ENCODE measurements at regions not wholly inside any gene's neighbourhood (a gene's known extent, or its start where the extent isn't known, plus 50 kb on each side); places are given as distances from the start of the nearest gene placed in this dataset.

DNA sequence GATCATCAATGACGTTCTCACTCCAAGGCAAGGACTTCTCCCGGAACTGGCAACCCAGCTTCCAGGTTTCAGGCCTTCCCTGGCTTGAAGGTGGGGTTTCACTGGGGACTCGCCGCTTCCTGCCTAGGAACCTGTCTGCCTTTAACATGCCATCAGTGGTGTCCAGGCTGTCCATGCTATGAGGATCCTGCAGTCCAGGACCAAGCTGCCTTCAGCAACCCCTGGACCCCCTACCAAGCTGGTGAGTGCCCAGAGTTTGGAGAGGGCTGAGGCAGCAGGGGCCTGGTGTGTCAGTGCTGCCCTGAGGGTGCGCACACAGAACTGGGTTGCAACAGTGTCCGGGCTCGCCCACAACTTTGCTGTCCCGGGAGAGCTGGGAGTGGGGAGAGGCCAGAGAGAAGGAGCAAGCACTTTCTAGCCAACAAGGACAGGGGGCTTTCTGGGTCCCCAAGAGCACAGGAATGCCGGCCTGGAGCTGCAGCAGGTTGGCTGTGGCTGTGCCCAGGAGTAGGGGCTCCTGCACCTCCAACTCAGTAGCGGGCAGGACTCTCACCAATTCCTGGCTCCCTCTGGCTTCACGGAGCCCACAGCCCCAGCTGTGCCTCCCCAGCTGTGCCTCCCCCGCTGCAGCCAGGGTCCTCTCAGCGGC, 1563.2 kb upstream of the MIR17HG start:
- no peak for DNase-seq
- Histone ChIP-seq H3K4me3 (no peak overlapping the region), H3K27ac (no peak overlapping the region), H3K27me3 (no peaks in the 10 kb centered on the region), H3K9me3 (replicated peaks) (no peaks in the 10 kb centered on the region), H3K36me3 (no peaks in the 10 kb centered on the region), H3K4me1 (no peaks in the 10 kb centered on the region)

DNA sequence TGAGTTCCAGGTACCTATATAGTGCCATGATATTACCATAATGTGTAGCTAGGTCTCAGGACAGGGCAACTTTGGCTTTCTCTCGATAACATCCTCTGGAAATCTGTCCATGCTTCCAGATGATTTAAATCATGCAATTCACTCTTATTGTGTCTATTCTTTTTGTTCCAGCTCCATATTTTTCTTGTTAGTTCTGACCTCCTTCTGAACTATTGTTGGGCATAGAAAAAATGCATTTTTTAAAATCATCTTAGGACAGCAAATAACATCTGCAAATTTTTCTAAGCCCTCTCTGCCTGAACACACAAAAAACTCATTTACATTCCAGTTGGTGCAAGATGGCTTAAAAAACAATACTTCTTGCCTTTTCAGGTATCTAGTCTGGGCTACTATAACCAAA, 1561.0 kb upstream of the MIR17HG start:
- H3K4me3 ChIP-seq: no peak overlapping the region
- no peaks in the 10 kb centered on the region for H3K27me3 ChIP-seq
- H3K9me3 ChIP-seq (replicated peaks): no peaks in the 10 kb centered on the region
- no peaks in the 10 kb centered on the region for H3K36me3 ChIP-seq
- no peak overlapping the region for H3K27ac ChIP-seq
- no peaks in the 10 kb centered on the region for H3K4me1 ChIP-seq
- no peak for DNase-seq

DNA sequence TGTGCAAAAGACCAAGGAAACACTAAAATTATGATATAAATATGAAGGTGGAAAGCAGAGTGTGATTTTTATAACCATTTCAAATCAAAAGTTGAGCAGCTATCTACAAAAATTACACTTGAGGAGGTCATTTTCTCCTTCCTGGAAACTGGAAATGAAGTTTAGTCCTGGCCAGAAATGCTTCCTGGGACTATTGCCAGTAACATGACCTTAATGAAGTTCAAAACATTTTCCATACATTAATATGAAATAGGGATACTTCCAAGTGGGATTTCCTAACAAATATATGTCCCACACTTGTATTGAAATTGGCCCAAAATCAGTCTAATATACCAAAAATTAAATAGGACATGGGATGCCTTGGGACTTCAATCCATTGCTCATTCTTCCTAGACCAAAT, 1556.8 kb upstream of the MIR17HG start:
- H3K9me3 ChIP-seq (replicated peaks): no peaks in the 10 kb centered on the region
- DNase-seq: no peak
- no peaks in the 10 kb centered on the region for H3K27me3 ChIP-seq
- no peaks in the 10 kb centered on the region for H3K36me3 ChIP-seq
- H3K27ac ChIP-seq: no peak overlapping the region
- H3K4me3 ChIP-seq: no peak overlapping the region
- no peaks in the 10 kb centered on the region for H3K4me1 ChIP-seq

DNA sequence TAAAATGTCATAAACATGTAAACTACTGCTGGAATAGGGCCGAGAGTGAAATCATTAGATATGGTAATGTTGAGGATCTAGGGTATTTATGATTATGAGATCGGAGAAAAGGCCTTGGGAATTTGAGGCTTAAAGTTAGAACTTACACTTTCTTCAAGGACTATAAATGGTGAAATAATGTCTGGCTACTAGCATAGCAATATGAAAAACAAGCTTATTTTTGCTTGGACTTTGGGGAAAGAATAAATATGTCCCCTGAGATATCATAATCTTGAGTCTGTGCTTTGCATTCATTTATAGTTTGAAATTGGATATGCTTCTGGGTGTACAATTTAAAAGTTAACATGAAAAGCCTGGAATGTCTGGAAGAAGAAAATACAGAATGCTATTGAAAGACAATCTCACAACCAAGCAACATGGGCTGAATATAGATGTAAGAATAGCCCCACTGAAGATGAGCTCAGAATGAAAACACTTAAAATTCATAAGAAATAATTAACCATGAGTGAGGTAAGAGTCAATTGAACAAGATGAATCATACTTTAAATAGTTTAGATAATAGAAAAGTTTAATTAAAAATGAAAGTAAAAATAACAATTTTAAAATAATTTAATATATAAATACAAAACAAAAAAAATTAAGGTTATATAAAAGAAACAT, 1555.4 kb upstream of the MIR17HG start:
- Histone ChIP-seq H3K36me3 (no peaks in the 10 kb centered on the region), H3K27me3 (no peaks in the 10 kb centered on the region), H3K9me3 (replicated peaks) (no peaks in the 10 kb centered on the region), H3K27ac (no peak overlapping the region), H3K4me1 (no peaks in the 10 kb centered on the region; the same call in 1 of the 2 replicates), H3K4me3 (no peak overlapping the region)
- no peak for DNase-seq

DNA sequence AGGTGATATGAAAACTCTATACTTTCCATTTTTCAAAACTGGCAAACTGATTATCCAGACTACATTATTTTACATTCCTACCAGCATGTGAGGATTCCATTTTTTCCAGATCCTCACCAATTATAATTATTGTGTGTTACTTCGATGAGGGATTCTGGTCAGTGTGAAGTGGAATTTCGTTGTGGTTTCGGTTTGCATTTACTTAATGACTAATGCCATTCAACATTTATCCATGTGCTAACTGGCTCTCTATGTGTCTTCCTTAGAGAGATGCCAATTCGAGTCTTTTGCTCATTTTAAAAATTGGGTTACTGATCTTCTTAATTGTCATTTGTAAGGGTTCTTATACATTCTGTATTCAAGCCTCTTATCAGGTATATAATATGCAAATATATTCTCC, 1551.3 kb upstream of the MIR17HG start:
- DNase-seq: no peak
- no peaks in the 10 kb centered on the region; the same call in 1 of the 2 replicates for H3K4me1 ChIP-seq
- H3K27me3 ChIP-seq: no peaks in the 10 kb centered on the region
- H3K27ac ChIP-seq: no peak overlapping the region
- H3K36me3 ChIP-seq: no peaks in the 10 kb centered on the region
- H3K9me3 ChIP-seq (replicated peaks): no peaks in the 10 kb centered on the region
- H3K4me3 ChIP-seq: no peak overlapping the region

DNA sequence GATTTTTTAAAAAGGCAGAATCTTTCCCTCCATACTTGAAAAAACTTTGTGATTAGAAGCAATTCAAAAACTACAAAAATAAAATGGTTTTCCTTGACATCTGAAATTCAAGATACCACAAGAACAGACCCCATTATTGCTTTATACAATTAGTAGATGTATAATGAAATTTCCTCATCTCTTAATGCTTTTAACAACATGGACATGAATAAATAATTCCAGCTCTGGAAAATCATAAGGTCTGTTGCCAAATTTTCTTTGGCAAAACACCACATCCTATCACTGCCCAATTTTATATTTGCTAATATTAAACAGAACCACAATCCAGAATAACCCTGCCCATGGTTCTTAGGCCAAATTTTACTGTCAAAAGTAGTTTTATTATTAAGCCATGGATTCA, 1543.6 kb upstream of the MIR17HG start:
- no peaks in the 10 kb centered on the region for H3K9me3 ChIP-seq (replicated peaks)
- no peak overlapping the region for H3K27ac ChIP-seq
- peaks cover 7% of the 10 kb centered on the region for H3K4me1 ChIP-seq
- H3K36me3 ChIP-seq: no peaks in the 10 kb centered on the region
- H3K4me3 ChIP-seq: no peak overlapping the region
- no peaks in the 10 kb centered on the region for H3K27me3 ChIP-seq
- no peak for DNase-seq

DNA sequence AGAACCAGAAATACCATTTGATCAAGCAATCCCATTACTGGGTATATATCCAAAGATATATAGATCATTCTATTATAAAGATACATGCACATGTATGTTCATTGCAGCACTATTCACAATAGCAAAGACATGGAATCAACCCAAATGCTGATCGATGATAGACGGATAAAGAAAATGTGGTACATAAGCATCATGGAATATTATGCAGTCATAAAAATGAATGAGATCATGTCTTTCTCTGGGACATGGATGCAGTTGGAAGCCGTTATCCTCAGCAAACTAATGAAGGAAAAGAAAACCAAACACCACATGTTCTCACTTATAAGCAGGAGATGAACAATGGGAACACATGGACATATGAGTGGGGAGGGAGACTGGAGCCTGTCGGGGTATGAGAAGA, 1540.9 kb upstream of the MIR17HG start:
- Histone ChIP-seq H3K36me3 (no peaks in the 10 kb centered on the region), H3K9me3 (replicated peaks) (no peaks in the 10 kb centered on the region), H3K27me3 (no peaks in the 10 kb centered on the region), H3K4me1 (peaks cover 7% of the 10 kb centered on the region), H3K4me3 (no peak overlapping the region), H3K27ac (no peak overlapping the region)
- DNase-seq: no peak

DNA sequence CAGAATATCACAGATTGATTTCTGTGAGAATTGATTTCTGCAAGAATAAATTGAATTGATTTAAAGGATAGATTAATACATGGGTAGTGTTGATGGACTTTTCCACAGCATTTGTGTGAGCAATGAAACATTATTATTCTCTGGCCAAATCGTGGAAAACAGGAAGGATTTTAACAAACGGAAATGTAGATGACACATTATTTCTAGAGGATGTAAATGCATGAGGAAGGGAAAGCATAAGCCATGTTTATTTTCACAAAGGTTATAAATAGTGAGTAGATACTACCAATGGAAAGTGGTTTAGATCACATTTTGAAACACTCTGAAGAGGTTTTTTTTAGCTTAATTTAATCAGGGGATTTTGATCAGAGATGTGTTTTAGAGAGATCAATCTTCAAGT, 1534.6 kb upstream of the MIR17HG start:
- Histone ChIP-seq H3K27me3 (no peaks in the 10 kb centered on the region), H3K4me1 (no peaks in the 10 kb centered on the region), H3K36me3 (no peaks in the 10 kb centered on the region), H3K27ac (no peak overlapping the region), H3K9me3 (replicated peaks) (no peaks in the 10 kb centered on the region), H3K4me3 (no peak overlapping the region)
- no peak for DNase-seq

DNA sequence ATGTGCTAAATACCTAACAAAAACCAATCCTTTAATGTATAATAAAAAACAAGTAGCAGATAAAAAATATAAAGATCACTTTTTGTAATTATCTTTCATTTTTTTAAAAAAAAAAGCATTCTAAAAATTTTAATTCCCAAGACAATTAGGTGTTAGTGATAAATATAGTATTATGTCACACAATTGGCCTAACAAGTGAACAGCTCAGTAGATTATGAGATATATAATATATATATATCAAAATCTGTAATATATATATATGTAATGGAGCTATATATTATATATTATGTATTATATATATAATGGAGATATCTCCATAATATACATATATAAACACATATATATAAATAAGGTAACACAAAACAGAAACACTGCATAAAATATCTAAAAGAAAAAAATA, 1531.1 kb upstream of the MIR17HG start:
- DNase-seq: no peak
- H3K27me3 ChIP-seq: no peaks in the 10 kb centered on the region
- no peaks in the 10 kb centered on the region for H3K4me1 ChIP-seq
- no peaks in the 10 kb centered on the region for H3K36me3 ChIP-seq
- no peak overlapping the region for H3K4me3 ChIP-seq
- no peak overlapping the region for H3K27ac ChIP-seq
- no peaks in the 10 kb centered on the region for H3K9me3 ChIP-seq (replicated peaks)

DNA sequence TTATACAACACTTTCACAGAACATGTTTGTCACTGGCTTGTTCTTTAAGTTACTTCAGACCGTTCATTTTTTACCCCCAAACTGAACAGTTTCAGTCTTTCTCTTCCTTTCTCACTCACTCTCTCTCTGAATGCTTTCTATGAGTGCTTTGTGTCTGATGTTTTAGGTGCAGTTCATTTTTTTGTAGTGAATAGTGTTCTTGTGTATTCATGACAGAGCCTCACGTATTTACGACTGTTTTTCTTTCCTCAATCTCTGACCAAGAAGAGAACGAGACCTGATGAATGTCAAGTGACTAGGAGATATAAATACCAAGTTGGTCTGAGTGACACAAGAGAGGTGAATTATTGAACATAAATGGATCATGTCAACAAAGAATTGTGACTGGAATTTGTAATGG, 1525.0 kb upstream of the MIR17HG start:
- H3K36me3 ChIP-seq: no peaks in the 10 kb centered on the region
- H3K27ac ChIP-seq: no peak overlapping the region
- H3K4me1 ChIP-seq: no peaks in the 10 kb centered on the region
- no peak for DNase-seq
- no peak overlapping the region for H3K4me3 ChIP-seq
- H3K9me3 ChIP-seq (replicated peaks): no peaks in the 10 kb centered on the region
- H3K27me3 ChIP-seq: no peaks in the 10 kb centered on the region

DNA sequence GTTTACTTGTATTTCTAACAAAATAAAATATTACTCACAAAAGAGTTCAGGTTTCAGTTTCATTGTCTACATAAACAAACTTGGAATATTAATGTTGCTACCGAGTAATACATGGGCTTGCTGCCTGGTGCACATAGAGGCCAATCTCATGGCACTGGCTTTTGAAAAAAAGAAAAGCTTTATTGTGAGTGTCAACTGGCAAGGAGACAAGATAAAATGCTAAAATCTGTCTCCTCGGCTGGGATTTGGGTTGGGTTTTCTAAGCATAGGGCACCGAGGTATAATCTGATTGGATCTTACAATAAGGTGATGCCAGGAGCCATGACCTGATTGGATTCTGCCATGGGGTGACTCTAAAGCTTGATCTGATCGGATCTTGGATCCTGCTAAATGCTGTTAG, 1519.9 kb upstream of the MIR17HG start:
- Histone ChIP-seq H3K27me3 (no peaks in the 10 kb centered on the region), H3K4me3 (no peak overlapping the region), H3K27ac (no peak overlapping the region), H3K9me3 (replicated peaks) (no peaks in the 10 kb centered on the region), H3K4me1 (no peaks in the 10 kb centered on the region), H3K36me3 (no peaks in the 10 kb centered on the region)
- peak in 1 of 2 experiments; percentile 2 for DNase-seq

DNA sequence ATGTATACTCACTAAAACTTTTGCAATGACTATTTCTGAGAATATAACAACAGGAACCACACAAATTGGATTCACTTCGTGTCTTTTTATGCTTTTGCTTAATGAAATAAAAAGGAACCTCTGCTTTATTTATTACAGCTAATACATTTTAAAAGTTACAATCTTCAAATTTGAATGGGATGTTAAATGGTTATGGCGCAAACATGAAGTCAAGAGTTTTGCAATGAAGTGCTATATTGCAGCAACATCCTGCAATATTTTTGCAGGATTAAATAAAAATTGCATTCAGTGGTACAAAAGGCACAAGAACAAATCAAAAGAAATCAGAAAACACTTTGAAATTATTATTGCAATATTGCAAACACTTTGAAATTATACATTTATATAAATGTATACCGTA, 1519.0 kb upstream of the MIR17HG start:
- no peaks in the 10 kb centered on the region for H3K36me3 ChIP-seq
- H3K4me1 ChIP-seq: no peaks in the 10 kb centered on the region
- DNase-seq: no peak
- no peaks in the 10 kb centered on the region for H3K27me3 ChIP-seq
- no peak overlapping the region for H3K4me3 ChIP-seq
- no peak overlapping the region for H3K27ac ChIP-seq
- no peaks in the 10 kb centered on the region for H3K9me3 ChIP-seq (replicated peaks)

DNA sequence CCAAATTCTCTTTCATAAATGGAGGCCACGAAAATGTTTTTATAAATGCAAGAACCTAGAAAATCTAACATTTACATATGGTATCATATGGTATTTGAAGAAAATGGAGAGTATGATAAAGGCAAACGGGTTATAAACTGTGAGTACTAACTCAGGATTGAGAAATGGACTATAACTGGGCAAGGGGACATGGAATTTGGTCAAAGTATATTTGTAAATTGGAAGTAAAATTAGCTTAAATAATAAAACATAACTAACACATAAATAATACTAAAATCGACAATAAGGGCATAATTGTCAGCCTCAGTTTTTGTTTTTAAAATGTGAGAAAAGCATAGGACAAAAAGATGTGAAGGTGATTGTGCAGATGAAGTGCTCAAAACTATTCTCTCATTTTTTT, 1516.3 kb upstream of the MIR17HG start:
- Histone ChIP-seq H3K27me3 (no peaks in the 10 kb centered on the region), H3K36me3 (no peaks in the 10 kb centered on the region), H3K27ac (no peak overlapping the region), H3K9me3 (replicated peaks) (no peaks in the 10 kb centered on the region), H3K4me3 (no peak overlapping the region), H3K4me1 (no peaks in the 10 kb centered on the region)
- no peak for DNase-seq

DNA sequence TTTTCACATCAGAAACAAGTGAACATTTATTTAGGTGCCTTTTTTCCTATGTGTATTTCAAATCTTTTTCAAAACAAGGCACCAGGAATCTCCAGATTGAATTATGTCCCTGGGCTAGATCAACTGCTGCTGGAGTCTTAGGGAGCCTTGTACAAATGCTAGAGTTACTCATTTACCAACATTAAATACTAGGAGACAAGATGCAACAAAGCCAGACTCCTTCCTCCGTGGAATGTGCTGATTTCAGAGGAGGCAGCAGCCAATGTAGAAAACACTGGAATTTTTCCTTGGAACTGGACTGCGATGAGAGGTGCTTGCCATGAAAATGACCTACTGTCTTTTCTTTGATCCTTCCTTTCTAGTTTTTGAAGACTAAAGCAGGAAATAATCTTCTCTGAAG, 1514.7 kb upstream of the MIR17HG start:
- Histone ChIP-seq H3K27me3 (no peaks in the 10 kb centered on the region), H3K4me1 (no peaks in the 10 kb centered on the region), H3K9me3 (replicated peaks) (no peaks in the 10 kb centered on the region), H3K36me3 (no peaks in the 10 kb centered on the region), H3K27ac (no peak overlapping the region), H3K4me3 (no peak overlapping the region)
- DNase-seq: no peak

DNA sequence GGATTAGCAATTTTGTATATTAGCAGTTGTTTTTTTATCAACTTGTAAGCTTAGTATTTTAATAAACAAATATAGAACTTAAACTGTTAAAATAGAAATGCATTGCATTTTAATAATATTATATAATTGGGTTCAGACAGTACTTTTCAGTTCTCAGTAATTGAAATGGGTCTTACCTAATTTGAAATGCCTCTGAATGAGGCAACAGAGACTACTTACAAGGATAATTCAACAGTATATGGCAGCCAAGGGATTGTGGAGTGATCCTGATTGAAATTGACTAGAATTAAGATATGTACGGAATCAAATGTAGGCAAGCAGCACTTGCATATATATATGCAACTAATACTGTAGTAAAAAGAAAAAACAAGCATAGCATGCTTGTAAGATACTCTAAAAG, 1503.9 kb upstream of the MIR17HG start:
- DNase-seq: no peak
- no peaks in the 10 kb centered on the region for H3K27me3 ChIP-seq
- H3K9me3 ChIP-seq (replicated peaks): no peaks in the 10 kb centered on the region
- no peak overlapping the region for H3K4me3 ChIP-seq
- H3K4me1 ChIP-seq: no peaks in the 10 kb centered on the region
- H3K27ac ChIP-seq: no peak overlapping the region
- H3K36me3 ChIP-seq: no peaks in the 10 kb centered on the region

DNA sequence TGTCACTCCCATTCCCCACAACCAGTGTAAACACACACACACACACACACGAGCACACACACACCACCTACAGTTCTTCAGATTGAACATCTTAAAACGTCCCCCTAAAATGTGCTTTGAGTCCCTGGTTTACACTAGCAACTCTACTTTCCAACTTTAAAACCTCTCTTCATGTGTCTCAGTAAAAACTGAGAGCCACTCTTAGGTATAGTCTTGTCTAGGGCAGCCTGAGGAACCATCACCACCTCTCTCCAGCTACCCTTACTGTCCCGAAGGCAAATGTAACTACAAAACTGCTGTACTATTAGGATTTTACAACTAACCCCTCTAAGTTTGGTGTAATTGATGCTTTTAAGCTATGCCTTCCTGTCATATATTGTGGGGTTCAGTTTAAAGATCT, 1501.6 kb upstream of the MIR17HG start:
- Histone ChIP-seq H3K4me3 (no peak overlapping the region), H3K36me3 (no peaks in the 10 kb centered on the region), H3K27me3 (no peaks in the 10 kb centered on the region), H3K9me3 (replicated peaks) (no peaks in the 10 kb centered on the region), H3K4me1 (no peaks in the 10 kb centered on the region), H3K27ac (no peak overlapping the region)
- no peak for DNase-seq
